Cardiac septum (tissue), 1 donor: ENCODE measurements at regions not wholly inside any gene's neighbourhood (a gene's known extent, or its start where the extent isn't known, plus 50 kb on each side); places are given as distances from the start of the nearest gene placed in this dataset.

Experiments used
- DNase-seq: peaks from one replicate; pipeline ENCODE4 v3.0.0-alpha.2; 2020; ENCODE audit warnings: low spot score
- intact Hi-C: fragments of 100-400 bp; cut with DNase I; formaldehyde crosslinking; loops from one replicate; pipeline ENCODE4 v1.14.0; 2022
- donor health status: DM: no; HTN: no; CAD: no.

DNA sequence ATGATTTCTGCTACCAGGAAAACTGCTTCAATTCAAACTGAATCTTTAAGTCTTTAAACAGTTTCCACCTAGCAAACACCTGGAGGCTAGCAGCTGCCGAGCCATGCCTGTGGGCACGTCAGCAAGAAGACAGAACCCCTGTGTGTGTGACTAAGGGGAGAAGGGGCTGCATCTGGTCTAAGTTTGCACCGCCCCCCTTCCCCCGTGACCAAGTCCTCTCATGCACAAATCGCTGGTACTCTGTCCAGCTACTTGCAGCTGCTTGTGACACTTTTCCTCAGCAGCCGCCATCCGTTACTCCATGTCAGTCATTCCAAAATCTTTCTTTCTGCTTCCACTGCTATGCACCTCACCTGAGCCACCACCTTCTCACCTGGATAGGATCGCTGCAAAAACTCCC, 355.0 kb downstream of the SS18 start:
- no peak for DNase-seq
- intact Hi-C loops: no loop called here

DNA sequence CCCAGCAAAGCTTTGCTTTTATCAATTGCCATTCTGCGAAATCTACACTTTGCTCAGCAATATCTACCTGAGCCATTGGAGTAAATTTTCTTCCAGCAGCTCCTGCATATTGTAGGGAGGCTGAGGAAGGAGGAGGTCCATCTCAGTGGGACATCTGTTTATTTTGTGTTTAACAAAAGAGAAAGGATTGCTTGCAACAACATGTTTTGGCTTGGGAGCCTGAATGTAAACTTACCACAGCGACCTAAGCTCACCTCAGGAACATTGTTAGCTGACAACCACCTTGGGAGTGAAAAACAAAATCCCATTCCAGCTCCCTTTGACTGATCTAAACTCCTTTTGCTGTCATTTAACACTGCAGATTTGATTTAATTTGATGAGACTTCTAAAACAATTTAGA, 356.1 kb downstream of the SS18 start:
- no peak for DNase-seq
- intact Hi-C loops: no loop called here

DNA sequence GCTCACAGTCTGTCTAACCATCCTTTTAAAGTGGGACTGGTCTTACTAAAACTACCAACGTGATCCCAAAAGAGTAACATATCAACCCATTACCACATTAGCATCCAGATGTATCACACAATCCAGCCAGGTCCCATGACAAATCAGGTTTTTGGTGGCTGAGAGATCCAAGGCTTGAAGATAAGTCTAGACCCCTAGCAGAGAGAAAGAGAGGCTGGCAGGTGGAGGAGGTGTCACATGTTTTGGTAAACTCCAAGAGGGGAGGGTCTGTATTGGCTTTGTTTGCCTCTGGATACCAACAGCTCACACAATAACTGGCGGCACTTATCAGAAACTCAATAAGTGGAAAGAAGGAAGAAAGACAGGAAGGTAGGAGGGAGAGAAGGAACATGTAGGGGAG, 357.6 kb downstream of the SS18 start:
- intact Hi-C loops: no loop called here
- DNase-seq: no peak

DNA sequence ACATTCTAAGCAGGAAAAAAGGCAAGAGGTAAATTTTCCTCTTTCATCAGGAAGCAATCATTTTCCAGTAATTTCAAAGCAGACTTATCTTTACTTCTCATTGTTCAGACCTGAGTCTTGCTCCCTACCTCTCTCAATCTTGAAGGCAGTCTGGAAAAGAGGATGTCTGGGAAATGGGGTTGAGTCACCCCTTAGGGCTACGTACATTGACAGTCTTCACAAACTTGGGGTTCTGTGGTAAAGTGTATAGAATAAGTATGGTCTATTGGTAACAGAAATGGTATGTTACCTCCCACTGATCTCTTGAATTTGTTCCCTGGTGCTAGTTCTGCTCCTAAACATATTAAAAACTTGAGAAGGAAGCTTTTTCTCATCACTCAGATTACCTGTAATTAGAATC, 361.3 kb downstream of the SS18 start:
- intact Hi-C loops: no loop called here
- no peak for DNase-seq

DNA sequence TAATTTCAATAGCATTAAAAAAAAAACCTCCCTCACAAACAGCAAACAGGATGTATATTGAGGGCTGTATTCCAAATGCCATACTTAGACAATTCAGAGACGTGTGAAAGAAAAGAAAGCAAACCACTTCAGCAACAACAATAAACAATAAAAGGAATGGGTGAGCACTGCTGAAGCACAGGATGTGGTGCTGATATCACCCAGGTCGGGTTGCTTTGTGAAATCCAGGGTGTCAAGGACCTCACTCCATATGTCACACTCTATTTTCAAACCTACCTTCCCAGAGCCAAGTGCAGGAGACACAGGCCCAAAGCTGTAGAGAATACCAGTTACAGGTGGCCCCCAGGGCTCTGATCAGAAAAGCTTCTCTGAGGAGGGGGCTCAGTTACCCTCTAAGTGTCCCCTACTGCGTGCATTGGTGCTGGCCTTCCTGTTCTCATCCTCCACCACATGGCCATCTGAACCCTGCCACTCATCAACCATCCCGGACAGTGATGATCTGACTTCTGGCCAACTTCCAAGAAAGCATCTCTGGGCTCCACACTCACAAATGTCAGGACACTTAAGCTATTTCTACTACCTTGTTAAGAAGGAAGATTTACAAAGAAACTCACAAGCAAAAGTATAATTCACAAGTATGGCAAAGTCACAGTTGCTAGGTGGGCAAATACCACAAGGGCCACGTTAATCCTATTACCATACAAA, 363.0 kb downstream of the SS18 start:
- intact Hi-C loops: no loop called here
- no peak for DNase-seq

DNA sequence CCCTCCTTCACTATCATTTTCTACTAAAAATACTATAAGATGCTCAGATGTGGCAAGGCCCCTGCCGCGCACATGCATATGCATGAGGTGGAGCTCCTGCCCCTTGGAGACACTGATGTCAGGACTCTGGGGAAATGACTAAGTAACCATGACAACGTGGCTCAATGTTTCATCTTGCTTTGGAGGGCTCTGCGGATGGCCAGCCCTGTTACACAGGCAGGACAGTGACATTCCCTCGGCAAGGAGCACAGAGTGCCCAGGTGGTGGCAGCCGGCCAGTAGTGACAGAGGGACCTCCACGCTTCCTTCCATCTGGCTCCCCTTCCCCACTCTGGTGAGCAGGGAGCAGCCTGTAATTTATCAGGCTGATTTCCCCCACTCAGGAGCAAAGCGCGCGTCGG, 364.1 kb downstream of the SS18 start:
- no peak for DNase-seq
- intact Hi-C loops: no loop called here

DNA sequence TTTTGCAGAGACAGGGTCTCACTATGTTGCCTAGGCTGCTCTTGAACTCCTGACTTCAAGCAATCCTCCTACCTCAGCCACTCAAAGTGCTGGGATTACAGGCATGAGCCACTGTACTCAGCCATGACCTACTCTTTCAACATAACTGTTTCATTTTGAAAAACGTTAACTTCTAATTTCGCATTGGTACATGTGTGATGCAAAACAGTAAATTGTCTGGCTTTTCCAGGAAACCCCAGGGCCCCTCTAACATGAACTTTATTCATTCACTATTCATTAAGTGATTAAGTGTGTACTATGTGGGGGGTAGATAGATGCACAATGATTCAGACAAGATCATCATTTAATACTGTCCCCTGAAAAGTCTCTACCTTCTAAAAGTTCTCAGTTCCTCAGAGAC, 364.9 kb downstream of the SS18 start:
- intact Hi-C loops: no loop called here
- DNase-seq: no peak

DNA sequence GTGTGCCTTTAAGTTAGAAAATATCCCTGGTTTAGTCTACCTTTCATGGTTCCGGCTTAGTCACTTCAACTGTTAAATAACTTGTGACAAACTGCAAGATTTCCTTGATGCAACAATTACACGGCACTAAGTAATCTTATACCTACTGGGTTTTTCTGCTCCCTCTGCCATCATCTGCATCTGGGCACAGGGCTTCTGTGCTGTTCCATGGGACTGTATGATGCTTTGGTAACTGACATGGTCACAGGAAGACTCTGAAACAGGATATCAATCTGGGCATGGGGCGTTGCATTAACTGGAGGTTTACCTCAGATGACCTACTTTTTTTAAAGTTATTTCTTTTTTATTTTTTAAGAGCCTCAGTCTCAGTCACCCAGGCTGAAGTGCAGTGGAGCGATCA, 365.4 kb downstream of the SS18 start:
- DNase-seq: no peak
- intact Hi-C loops: no loop called here

DNA sequence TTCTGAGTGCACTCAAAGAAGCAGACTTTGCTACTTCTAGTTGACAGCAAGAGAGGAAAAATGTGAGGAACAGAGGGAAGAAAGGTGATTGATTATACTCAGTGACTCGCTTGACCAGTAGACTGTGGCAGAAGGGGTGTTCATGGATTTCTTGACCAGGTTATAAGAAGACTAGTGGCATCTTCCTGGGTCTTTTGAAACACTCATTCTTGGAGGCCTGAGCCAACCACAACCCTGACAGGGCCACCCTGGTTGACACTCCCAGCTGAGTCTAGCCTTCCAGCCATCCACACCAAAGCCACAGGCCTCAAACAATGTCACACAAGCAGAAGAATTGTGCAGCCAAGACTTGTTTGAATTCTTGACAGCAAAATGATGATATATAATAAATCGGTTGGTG, 366.3 kb downstream of the SS18 start:
- DNase-seq: no peak
- intact Hi-C loops: no loop called here

DNA sequence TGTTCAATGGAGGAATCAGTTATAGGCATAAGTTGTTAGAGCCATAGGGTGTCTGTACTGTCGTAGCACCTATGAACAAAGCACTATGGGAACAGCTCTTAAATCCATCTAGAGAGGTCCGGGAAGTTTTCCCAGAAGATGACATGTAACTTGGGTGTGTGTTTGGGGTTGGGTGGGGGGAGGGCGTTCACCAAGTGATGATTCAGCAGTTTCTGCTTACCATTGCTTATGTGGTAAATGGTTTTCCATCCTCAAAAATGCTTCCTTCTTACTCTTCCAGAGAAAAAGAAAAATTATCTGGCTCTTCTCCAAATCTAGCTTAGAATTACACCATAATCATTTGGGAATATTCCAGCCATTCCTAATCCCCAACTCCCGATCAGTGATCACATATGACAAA, 361.1 kb upstream of the ZNF521 start:
- intact Hi-C loops: no loop called here
- no peak for DNase-seq

DNA sequence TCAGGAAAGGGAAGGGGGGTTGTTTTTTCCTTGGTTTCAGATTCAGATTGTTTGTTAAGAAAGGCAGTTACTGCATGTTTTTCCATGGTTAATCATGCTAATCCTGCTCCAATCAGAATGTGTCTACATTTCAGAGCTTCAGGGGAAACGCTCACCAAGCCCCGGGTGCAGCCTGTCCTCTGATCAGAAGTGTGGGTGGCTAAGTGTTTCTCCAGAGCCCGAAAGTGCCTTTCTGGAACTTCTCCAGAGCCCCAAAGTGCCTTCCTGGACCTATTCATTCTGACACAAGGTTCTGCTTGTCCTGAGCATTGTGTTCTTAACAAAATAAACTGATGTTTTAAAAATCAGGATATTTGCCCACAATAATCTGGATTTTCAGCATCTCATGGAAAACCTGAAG, 359.0 kb upstream of the ZNF521 start:
- intact Hi-C loops: no loop called here
- DNase-seq: no peak

DNA sequence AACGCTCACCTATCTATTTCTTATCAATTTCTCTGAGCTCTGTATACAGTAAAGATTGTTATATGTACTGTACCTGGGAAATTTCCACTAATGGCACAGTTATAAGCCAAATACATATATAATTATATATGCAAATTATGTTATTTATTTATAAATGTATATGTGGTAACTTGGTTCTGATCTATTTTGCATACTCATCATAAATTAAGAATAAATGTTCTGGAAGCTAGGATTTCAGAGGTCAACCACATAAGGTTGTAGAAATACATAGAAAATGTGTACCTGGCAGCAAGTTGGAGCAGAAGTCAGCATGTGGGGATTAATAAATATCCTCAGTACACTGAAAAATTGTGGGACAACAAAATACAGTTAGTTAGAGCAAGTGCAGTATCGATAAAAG, 353.7 kb upstream of the ZNF521 start:
- DNase-seq: no peak

DNA sequence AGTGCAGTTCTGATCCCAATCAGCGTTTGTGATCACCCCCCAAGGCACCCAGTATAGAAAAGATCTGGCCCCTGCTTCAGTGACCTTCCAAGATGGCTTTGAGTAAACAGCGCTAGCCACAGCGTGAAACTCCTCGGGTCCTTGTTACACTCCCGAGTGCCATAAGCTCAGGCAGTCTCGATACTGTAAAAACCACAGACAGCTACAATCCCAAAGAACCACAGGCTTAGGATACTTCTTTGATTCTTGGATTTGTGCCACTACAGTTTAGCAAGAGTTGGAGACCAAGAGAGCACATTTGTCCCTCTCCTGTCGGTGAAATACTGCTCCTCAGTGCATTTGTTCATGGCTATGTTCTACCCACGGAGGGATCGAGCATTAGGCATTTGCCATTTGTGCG, 352.5 kb upstream of the ZNF521 start:
- DNase-seq: no peak

More for the DNA sequence above, 353.7 kb upstream of the ZNF521 start:
- intact Hi-C loops: no loop called here

DNA sequence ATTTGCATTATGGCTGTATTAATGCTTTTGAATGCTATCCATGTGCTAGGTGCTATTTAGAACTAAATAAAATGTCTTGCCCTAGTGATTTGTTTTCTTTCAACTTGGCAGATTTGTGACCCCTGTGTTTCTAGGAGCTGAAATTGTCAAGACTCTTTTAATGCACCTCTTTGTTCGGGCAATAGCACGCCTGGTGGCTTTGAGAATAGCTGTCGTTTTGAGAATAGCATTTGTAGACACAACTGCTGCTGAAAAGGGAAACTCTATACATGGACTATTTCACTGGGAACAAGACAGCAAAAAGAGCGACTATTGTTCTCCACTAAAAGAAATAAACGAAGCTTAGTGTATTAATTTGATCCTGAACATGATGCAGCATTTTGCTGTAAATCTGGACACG, 352.1 kb upstream of the ZNF521 start:
- intact Hi-C loops: no loop called here
- no peak for DNase-seq

More for the DNA sequence above, 352.5 kb upstream of the ZNF521 start:
- intact Hi-C loops: no loop called here

DNA sequence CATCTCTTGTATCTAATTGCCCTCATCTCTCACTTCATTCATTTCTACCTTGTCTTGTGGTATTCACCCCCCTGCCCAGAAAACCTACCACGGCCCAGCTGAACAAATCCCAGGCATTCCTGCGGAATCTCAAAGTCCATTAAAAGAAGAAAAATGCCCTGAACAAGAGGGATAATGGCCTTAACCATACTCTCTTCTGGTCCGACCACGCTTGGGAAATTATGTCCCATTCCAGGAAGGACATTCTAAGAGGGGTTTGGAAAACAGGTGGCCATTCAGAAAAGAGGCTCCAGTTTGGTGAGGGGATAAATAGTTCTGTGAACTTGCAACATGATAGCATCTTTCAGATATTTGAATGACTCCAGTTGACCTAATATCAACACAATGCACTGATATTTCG, 349.9 kb upstream of the ZNF521 start:
- no peak for DNase-seq
- intact Hi-C loops: no loop called here

DNA sequence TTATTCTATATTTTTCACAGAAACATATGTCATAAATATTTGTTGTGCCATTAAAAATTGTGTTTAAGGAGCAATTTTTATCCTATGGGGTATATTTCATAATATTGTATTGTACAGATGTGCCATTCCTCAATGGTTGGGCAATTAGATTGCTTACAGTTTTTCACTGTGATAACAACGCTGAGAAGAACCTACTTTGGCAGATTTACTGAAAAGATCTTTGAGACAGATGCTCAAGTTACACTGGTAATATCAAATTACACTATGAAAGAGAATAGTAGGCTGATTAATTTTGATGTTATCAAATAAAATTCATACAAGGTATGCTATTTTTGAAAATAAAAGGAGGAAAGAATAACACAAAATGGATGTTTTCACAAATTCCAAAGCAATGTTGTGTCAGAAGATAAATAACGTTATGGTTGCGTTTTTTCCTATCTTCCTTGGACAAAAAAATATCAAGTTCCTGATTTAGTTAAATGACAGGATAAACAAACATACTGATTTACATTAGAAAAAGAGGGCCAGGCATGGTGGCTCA, 335.1 kb upstream of the ZNF521 start:
- intact Hi-C loops: no loop called here

DNA sequence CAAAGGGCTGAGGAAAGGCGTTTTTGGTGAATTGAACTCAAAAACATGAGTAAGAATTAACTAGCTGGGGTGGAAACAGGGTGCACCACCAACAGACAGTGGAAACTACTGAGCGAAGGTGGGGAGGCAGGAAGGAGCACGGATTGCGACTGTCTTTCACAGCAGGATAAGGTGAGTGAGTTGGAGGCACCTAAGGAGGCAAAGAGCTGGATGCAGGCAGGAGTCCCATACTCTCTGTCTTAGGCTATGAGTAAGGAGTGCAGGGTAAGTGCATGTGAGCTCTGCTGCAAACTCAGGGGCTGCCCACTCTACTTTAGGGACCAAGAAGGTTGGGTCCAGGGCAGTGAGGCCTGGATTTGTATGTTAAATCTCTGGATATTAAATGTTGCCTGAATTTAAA, 333.1 kb upstream of the ZNF521 start:
- intact Hi-C loops: no loop called here
- no peak for DNase-seq

More for the DNA sequence above, 335.1 kb upstream of the ZNF521 start:
- no peak for DNase-seq

DNA sequence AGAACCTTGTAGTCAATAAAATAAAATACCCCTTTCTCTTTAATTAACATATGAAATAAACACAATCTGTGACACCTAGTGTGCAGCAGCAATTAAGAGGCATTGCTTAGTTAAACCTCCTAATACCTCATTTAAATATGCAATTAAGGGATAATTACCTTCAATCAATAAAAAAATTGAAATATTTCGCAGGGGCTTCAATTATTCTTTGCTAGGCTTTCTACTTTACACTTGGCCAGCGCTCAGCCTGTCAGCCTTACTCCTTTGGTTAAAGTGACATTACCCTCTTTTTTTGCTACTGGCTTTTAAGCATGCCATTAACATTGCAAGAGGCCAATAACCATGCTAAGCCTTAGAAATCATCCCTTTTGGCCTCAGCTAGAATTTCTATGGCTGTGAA, 327.5 kb upstream of the ZNF521 start:
- DNase-seq: no peak
- intact Hi-C loops: loop anchor here (10.0 kb wide), 1 partner anchor 805 kb away; no protein-coding TSS in a partner anchor

DNA sequence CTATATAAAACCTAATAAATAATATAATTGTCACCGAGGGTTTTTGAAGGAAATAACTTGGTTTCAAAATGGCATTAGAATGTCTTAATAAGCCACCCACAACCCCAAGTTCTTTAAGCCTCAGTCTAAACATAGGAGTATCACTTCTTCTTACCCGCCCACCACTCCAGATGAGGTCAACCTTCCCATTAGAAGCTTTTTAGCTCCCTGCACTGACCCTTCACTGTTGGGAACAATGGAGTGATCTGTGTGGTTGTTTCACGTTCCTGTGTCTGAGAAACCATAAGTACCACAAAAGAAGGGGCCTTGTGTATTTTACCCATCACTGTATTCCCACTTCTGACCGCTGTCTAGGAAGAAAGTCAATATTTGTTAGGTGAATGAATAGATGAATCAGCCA, 326.3 kb upstream of the ZNF521 start:
- intact Hi-C loops: loop anchor here (10.0 kb wide), 1 partner anchor 803 kb away; no protein-coding TSS in a partner anchor
- DNase-seq: no peak

DNA sequence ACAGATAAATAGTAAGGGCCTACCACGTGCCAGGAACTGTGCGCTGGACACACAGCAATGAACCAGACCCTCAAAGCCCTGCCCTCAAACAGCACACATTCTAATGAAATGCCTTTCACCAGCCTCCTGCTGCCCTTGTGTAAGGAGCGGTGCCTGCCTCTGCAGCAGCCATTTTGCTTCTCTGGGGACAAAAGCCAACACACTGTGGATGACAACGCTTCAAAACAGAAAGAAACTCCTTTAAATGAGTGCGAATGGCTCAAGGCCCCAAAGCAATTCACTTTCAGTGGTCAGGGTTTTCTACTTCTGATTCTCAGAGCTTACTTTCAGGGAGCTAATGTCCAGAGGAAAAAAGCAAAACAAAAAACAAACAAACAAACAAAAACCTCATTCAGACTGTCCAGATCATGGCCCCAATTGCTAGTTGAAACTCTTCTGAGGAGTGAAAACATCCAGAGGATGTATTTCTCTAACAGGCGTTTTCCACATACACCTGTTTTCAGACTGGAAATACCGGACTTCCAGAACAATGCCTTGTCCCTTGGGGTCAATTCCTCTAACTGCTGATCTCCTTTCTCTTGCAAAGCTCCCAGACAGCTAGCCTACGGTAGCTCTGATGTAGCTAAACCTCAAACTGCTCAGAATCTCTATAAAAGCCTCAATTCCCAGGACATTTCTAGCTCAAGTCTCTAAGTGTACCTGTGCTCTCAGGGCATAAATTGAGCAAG, 323.3 kb upstream of the ZNF521 start:
- intact Hi-C loops: loop anchor here (10.0 kb wide), 1 partner anchor 800 kb away; no protein-coding TSS in a partner anchor
- no peak for DNase-seq

DNA sequence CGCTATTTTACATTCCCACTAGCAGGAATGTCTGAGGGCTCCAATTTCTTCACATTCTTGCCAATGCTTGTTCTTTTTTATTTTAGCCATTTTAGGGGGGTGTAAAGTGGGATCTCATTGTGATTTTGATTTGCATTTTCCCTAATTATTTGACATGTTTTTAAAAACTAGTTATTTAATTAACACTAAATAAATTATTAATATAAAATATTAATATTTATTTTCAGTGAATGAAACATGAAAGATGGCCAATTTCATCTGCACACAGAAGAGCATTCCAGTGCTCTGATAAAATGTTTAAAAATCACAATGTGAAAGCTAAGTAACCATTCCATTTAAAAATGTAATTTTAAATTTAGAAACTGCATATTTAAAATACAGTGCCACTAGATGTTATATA, 322.2 kb upstream of the ZNF521 start:
- DNase-seq: no peak
- intact Hi-C loops: loop anchor here (10.0 kb wide), 1 partner anchor 799 kb away; no protein-coding TSS in a partner anchor
